ENCODE measurements at regions not wholly inside any gene's neighbourhood (a gene's known extent, or its start where the extent isn't known, plus 50 kb on each side); places are given as distances from the start of the nearest gene placed in this dataset.

GRCh38 chr3:135314237-135314636, 519.2 kb downstream of the EPHB1 start:
- TF ChIP-seq, protein P1, sequence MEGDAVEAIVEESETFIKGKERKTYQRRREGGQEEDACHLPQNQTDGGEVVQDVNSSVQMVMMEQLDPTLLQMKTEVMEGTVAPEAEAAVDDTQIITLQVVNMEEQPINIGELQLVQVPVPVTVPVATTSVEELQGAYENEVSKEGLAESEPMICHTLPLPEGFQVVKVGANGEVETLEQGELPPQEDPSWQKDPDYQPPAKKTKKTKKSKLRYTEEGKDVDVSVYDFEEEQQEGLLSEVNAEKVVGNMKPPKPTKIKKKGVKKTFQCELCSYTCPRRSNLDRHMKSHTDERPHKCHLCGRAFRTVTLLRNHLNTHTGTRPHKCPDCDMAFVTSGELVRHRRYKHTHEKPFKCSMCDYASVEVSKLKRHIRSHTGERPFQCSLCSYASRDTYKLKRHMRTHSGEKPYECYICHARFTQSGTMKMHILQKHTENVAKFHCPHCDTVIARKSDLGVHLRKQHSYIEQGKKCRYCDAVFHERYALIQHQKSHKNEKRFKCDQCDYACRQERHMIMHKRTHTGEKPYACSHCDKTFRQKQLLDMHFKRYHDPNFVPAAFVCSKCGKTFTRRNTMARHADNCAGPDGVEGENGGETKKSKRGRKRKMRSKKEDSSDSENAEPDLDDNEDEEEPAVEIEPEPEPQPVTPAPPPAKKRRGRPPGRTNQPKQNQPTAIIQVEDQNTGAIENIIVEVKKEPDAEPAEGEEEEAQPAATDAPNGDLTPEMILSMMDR (IDR thresholded peaks at IDR 0.05), result no peak
- TF ChIP-seq POLR2A (IDR thresholded peaks at IDR 0.05) (no peak), EP300 (IDR thresholded peaks at IDR 0.05) (no peak)
